ENCODE measurements at regions not wholly inside any gene's neighbourhood (a gene's known extent, or its start where the extent isn't known, plus 50 kb on each side); places are given as distances from the start of the nearest gene placed in this dataset.

- ChIA-PET POLR2A (no interaction called here), CTCF (no interaction called here)
- DNase-seq (ENCODE audit: low spot score): no peak
- no peaks in the 10 kb centered on the region for H3K27me3 Mint-ChIP-seq (ENCODE audit: low read depth)
- no peak overlapping the region for H3K4me3 Mint-ChIP-seq
- H3K9me3 Mint-ChIP-seq: no peaks in the 10 kb centered on the region; the same call in 1 of the 2 replicates
- H3K36me3 Mint-ChIP-seq: no peaks in the 10 kb centered on the region
- no peak for TF ChIP-seq MAX (CRISPR knock-in tag; IDR thresholded peaks at IDR 0.05)
- no peak for TF ChIP-seq GTF2I (CRISPR knock-in tag; conservative IDR thresholded peaks at IDR 0.05)
- TF ChIP-seq SOX15 (CRISPR knock-in tag; IDR thresholded peaks at IDR 0.05): no peak
- no peak for TF ChIP-seq GABPB1 (CRISPR knock-in tag; IDR thresholded peaks at IDR 0.05)
- TF ChIP-seq USF1 (CRISPR knock-in tag; IDR thresholded peaks at IDR 0.05): no peak
- TF ChIP-seq ZBTB21 (CRISPR knock-in tag; IDR thresholded peaks at IDR 0.05; ENCODE audit: borderline replicate concordance): no peak
- TF ChIP-seq MYBL2 (CRISPR knock-in tag; IDR thresholded peaks at IDR 0.05): no peak
- TF ChIP-seq ZNF232 (CRISPR knock-in tag; IDR thresholded peaks at IDR 0.05): no peak
- no peak for TF ChIP-seq ZNF423 (CRISPR knock-in tag; IDR thresholded peaks at IDR 0.05)
- no peak for TF ChIP-seq CDX4 (CRISPR knock-in tag; IDR thresholded peaks at IDR 0.05; ENCODE audit: borderline replicate concordance)
- TF ChIP-seq RORB (CRISPR knock-in tag; IDR thresholded peaks at IDR 0.05): no peak
- no peak for TF ChIP-seq ZNF425 (CRISPR knock-in tag; conservative IDR thresholded peaks at IDR 0.05)
- ATAC-seq: no peak
- H3K27ac Mint-ChIP-seq: no peak overlapping the region
- peaks cover 5% of the 10 kb centered on the region for H3K4me1 Mint-ChIP-seq
Observed at GRCh38 chr3:110419096-110419495, 652.5 kb upstream of the NECTIN3 start.

- Mint-ChIP-seq H3K4me1 (peaks cover 5% of the 10 kb centered on the region), H3K9me3 (no peaks in the 10 kb centered on the region; the same call in 1 of the 2 replicates), H3K36me3 (no peaks in the 10 kb centered on the region), H3K27ac (no peak overlapping the region), H3K27me3 (ENCODE audit: low read depth) (no peaks in the 10 kb centered on the region), H3K4me3 (no peak overlapping the region)
- no peak for ATAC-seq
- ChIA-PET CTCF (no interaction called here), POLR2A (no interaction called here)
- no peak for DNase-seq (ENCODE audit: low spot score)
- no peak for TF ChIP-seq PREB (CRISPR knock-in tag; IDR thresholded peaks at IDR 0.05; ENCODE audit: borderline replicate concordance)
Observed at GRCh38 chr3:110419601-110420000, 652.0 kb upstream of the NECTIN3 start.

- no peaks in the 10 kb centered on the region for H3K27me3 Mint-ChIP-seq (ENCODE audit: low read depth)
- H3K27ac Mint-ChIP-seq: no peak overlapping the region
- peaks cover 5% of the 10 kb centered on the region for H3K4me1 Mint-ChIP-seq
- POLR2A ChIA-PET: no interaction called here
- TF ChIP-seq TP53 (CRISPR knock-in tag; IDR thresholded peaks at IDR 0.05) (no peak), GABPB1 (CRISPR knock-in tag; IDR thresholded peaks at IDR 0.05) (peak; percentile 33; the same call in 1 of the 2 replicates)
- no peak overlapping the region for H3K4me3 Mint-ChIP-seq
- no peak for ATAC-seq
- H3K36me3 Mint-ChIP-seq: no peaks in the 10 kb centered on the region
- CTCF ChIA-PET: no interaction called here
- no peaks in the 10 kb centered on the region; the same call in 1 of the 2 replicates for H3K9me3 Mint-ChIP-seq
- DNase-seq (ENCODE audit: low spot score): no peak
Observed at GRCh38 chr3:110420158-110420641, 651.4 kb upstream of the NECTIN3 start.

- CTCF ChIA-PET: no interaction called here
- DNase-seq (ENCODE audit: low spot score) (no peak), ATAC-seq (no peak)
- H3K36me3 Mint-ChIP-seq: no peaks in the 10 kb centered on the region
- H3K9me3 Mint-ChIP-seq: no peaks in the 10 kb centered on the region; the same call in 1 of the 2 replicates
- no peak overlapping the region for H3K4me3 Mint-ChIP-seq
- no peak overlapping the region for H3K27ac Mint-ChIP-seq
- H3K4me1 Mint-ChIP-seq: peaks cover 5% of the 10 kb centered on the region
- POLR2A ChIA-PET: no interaction called here
- H3K27me3 Mint-ChIP-seq (ENCODE audit: low read depth): no peaks in the 10 kb centered on the region
- TF ChIP-seq PRRX2 (CRISPR knock-in tag; IDR thresholded peaks at IDR 0.05) (no peak), ZNF232 (CRISPR knock-in tag; IDR thresholded peaks at IDR 0.05) (no peak), USF1 (CRISPR knock-in tag; IDR thresholded peaks at IDR 0.05) (no peak), E2F1 (CRISPR knock-in tag; IDR thresholded peaks at IDR 0.05) (no peak), PRDM15 (CRISPR knock-in tag; IDR thresholded peaks at IDR 0.05) (no peak)
Observed at GRCh38 chr3:110423276-110423675, 648.3 kb upstream of the NECTIN3 start.

Measured in WTC11 (cell line).